HL-60 (cell line): ENCODE measurements at regions not wholly inside any gene's neighbourhood (a gene's known extent, or its start where the extent isn't known, plus 50 kb on each side); places are given as distances from the start of the nearest gene placed in this dataset.

ENCODE experiments used
- GABPA ChIP-seq: IDR thresholded peaks from 2 replicates; pipeline ENCODE4 v1.6.1; 2012; ENCODE audit warnings: low read depth
- POLR2AphosphoS5 ChIP-seq: IDR thresholded peaks from 2 replicates; pipeline ENCODE4 v1.6.1; 2012; ENCODE audit warnings: low read depth
- SPI1 ChIP-seq: IDR thresholded peaks from 2 replicates; pipeline ENCODE4 v1.6.1; 2012; ENCODE audit warnings: low read depth, mild to moderate bottlenecking, borderline replicate concordance
- TF ChIP-seq, protein P1 (sequence below): IDR thresholded peaks from one replicate; pipeline ENCODE4 v1.5.1; 2011; ENCODE audit warnings: low read length, control low read depth, inconsistent platforms; ENCODE audit not compliant: insufficient read depth
- TF ChIP-seq, protein P2 (sequence below): IDR thresholded peaks from 2 replicates; pipeline ENCODE4 v1.6.1; 2012; ENCODE audit warnings: low read depth; ENCODE audit not compliant: insufficient replicate concordance

GRCh38 chr2:37809931-37810570, 115.0 kb upstream of the RMDN2 start:
- TF ChIP-seq, protein P1, sequence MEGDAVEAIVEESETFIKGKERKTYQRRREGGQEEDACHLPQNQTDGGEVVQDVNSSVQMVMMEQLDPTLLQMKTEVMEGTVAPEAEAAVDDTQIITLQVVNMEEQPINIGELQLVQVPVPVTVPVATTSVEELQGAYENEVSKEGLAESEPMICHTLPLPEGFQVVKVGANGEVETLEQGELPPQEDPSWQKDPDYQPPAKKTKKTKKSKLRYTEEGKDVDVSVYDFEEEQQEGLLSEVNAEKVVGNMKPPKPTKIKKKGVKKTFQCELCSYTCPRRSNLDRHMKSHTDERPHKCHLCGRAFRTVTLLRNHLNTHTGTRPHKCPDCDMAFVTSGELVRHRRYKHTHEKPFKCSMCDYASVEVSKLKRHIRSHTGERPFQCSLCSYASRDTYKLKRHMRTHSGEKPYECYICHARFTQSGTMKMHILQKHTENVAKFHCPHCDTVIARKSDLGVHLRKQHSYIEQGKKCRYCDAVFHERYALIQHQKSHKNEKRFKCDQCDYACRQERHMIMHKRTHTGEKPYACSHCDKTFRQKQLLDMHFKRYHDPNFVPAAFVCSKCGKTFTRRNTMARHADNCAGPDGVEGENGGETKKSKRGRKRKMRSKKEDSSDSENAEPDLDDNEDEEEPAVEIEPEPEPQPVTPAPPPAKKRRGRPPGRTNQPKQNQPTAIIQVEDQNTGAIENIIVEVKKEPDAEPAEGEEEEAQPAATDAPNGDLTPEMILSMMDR = no peak
- TF ChIP-seq, protein P2, sequence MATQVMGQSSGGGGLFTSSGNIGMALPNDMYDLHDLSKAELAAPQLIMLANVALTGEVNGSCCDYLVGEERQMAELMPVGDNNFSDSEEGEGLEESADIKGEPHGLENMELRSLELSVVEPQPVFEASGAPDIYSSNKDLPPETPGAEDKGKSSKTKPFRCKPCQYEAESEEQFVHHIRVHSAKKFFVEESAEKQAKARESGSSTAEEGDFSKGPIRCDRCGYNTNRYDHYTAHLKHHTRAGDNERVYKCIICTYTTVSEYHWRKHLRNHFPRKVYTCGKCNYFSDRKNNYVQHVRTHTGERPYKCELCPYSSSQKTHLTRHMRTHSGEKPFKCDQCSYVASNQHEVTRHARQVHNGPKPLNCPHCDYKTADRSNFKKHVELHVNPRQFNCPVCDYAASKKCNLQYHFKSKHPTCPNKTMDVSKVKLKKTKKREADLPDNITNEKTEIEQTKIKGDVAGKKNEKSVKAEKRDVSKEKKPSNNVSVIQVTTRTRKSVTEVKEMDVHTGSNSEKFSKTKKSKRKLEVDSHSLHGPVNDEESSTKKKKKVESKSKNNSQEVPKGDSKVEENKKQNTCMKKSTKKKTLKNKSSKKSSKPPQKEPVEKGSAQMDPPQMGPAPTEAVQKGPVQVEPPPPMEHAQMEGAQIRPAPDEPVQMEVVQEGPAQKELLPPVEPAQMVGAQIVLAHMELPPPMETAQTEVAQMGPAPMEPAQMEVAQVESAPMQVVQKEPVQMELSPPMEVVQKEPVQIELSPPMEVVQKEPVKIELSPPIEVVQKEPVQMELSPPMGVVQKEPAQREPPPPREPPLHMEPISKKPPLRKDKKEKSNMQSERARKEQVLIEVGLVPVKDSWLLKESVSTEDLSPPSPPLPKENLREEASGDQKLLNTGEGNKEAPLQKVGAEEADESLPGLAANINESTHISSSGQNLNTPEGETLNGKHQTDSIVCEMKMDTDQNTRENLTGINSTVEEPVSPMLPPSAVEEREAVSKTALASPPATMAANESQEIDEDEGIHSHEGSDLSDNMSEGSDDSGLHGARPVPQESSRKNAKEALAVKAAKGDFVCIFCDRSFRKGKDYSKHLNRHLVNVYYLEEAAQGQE = no peak
- no peak for TF ChIP-seq GABPA
- TF ChIP-seq POLR2AphosphoS5 = no peak
- TF ChIP-seq SPI1 = no peak
